Natural killer cell (primary cell): ENCODE measurements at regions not wholly inside any gene's neighbourhood (a gene's known extent, or its start where the extent isn't known, plus 50 kb on each side); places are given as distances from the start of the nearest gene placed in this dataset.

Experiments used
- ATAC-seq, 3 donors: fragments of 150-1000 bp in 2 of 3; fragments of 200-7000 bp in 1 of 3; cut with Tn5 transposase; 1 replicate in 1 of 3; 2 replicates in 2 of 3; pipeline ENCODE4 v1.10.0; 2021; ENCODE audit warnings: mild to moderate bottlenecking in 2 of 3, moderate library complexity in 2 of 3
- DNase-seq, 2 donors: peaks; one replicate each; pipeline versions ENCODE4 v3.0.0 to v3.0.0-alpha.2; 2013 to 2021; ENCODE audit warnings: mixed read lengths in 1 of 2
- H3K27ac ChIP-seq: one replicate; pipeline ENCODE4 v1.5.1; 2013; ENCODE audit warnings: mild to moderate bottlenecking, low read length
- H3K27me3 ChIP-seq: one replicate; pipeline ENCODE4 v1.6.1; 2013; ENCODE audit warnings: low read length; ENCODE audit not compliant: control insufficient read depth, insufficient read depth
- H3K36me3 ChIP-seq: one replicate; pipeline ENCODE4 v1.6.1; 2013; ENCODE audit warnings: low read length; ENCODE audit not compliant: control insufficient read depth, insufficient read depth
- H3K4me1 ChIP-seq: one replicate; pipeline ENCODE4 v1.6.1; 2013; ENCODE audit warnings: low read length; ENCODE audit not compliant: control insufficient read depth, insufficient read depth
- H3K4me3 ChIP-seq: one replicate; pipeline ENCODE4 v1.5.1; 2013; ENCODE audit warnings: low read length
- H3K9me3 ChIP-seq: one replicate; pipeline ENCODE4 v1.6.1; 2013; ENCODE audit warnings: low read length; ENCODE audit not compliant: control insufficient read depth, insufficient read depth
- H3K27ac Mint-ChIP-seq, 2 donors: one replicate each; pipeline ENCODE4 v1.8.0; 2022; ENCODE audit warnings: mild to moderate bottlenecking in 2 of 2, mixed read lengths in 2 of 2, moderate library complexity in 1 of 2
- H3K27me3 Mint-ChIP-seq, 2 donors: one replicate each; pipeline ENCODE4 v1.8.0; 2022; ENCODE audit warnings: low read depth in 2 of 2, mixed read lengths in 2 of 2
- H3K36me3 Mint-ChIP-seq: one replicate; pipeline ENCODE4 v1.8.0; 2022; ENCODE audit warnings: mixed read lengths
- H3K4me1 Mint-ChIP-seq, 2 donors: one replicate each; pipeline ENCODE4 v1.8.0; 2022; ENCODE audit warnings: mixed read lengths in 2 of 2
- H3K4me3 Mint-ChIP-seq: one replicate; pipeline ENCODE4 v1.8.0; 2022; ENCODE audit warnings: mild to moderate bottlenecking, moderate library complexity, mixed read lengths
- H3K9me3 Mint-ChIP-seq, 2 donors: one replicate each; pipeline ENCODE4 v1.8.0; 2022; ENCODE audit warnings: mixed read lengths in 2 of 2
- WGBS: methylation state at CpG from one replicate; pipeline ENCODE4 v1.1.7; 2013; ENCODE audit warnings: missing lambda C conversion rate; ENCODE audit not compliant: insufficient coverage; 5-methylcytosine and 5-hydroxymethylcytosine counted together
- intact Hi-C: fragments of 100-400 bp; cut with micrococcal nuclease; formaldehyde crosslinking; loops from one replicate; pipeline ENCODE4 v1.14.2; 2022
- TF ChIP-seq, protein P1 (sequence below): fragments of 200-600 bp; IDR thresholded peaks from one replicate; pipeline ENCODE4 v1.8.0; 2022; ENCODE audit warnings: antibody characterized with exemption

DNA sequence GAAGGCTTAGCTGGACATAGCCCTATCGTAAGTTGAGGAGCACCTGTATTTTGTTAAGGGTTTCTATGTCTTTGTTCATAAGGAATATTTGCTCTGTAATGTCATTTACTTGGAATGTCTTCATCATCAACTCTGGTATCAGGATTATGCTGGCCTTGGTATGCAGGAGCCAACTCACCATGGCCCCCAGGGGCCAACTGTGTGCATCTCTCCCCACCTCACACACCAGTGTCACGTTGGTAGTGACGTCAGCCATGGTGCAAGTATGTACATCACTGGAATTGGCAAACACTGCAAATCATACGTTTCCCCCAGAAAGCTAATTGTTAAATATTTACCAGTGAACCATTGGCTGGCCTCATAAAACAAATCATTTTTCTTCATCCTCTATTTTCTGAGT, 70.8 kb downstream of the YTHDF1 start:
- no peaks in the 10 kb centered on the region for H3K36me3 ChIP-seq
- intact Hi-C loops: no loop called here
- TF ChIP-seq, protein P1, sequence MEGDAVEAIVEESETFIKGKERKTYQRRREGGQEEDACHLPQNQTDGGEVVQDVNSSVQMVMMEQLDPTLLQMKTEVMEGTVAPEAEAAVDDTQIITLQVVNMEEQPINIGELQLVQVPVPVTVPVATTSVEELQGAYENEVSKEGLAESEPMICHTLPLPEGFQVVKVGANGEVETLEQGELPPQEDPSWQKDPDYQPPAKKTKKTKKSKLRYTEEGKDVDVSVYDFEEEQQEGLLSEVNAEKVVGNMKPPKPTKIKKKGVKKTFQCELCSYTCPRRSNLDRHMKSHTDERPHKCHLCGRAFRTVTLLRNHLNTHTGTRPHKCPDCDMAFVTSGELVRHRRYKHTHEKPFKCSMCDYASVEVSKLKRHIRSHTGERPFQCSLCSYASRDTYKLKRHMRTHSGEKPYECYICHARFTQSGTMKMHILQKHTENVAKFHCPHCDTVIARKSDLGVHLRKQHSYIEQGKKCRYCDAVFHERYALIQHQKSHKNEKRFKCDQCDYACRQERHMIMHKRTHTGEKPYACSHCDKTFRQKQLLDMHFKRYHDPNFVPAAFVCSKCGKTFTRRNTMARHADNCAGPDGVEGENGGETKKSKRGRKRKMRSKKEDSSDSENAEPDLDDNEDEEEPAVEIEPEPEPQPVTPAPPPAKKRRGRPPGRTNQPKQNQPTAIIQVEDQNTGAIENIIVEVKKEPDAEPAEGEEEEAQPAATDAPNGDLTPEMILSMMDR: no peak
- Mint-ChIP-seq H3K27ac (no peak overlapping the region), H3K36me3 (no peaks in the 10 kb centered on the region), H3K4me3 (no peak overlapping the region), H3K9me3 (peaks cover 0 to 4% of the 10 kb centered on the region in 2 donors), H3K4me1 (no peaks in the 10 kb centered on the region), H3K27me3 (peaks cover 37 to 42% of the 10 kb centered on the region in 2 donors)
- no peak overlapping the region for H3K4me3 ChIP-seq
- H3K27ac ChIP-seq: no peak overlapping the region
- ATAC-seq: no peak
- 82% methylated on average over 4 of the region's 4 CpGs for WGBS
- peaks cover 8% of the 10 kb centered on the region for H3K27me3 ChIP-seq
- H3K4me1 ChIP-seq: no peaks in the 10 kb centered on the region
- peaks cover 3% of the 10 kb centered on the region for H3K9me3 ChIP-seq
- no peak for DNase-seq

DNA sequence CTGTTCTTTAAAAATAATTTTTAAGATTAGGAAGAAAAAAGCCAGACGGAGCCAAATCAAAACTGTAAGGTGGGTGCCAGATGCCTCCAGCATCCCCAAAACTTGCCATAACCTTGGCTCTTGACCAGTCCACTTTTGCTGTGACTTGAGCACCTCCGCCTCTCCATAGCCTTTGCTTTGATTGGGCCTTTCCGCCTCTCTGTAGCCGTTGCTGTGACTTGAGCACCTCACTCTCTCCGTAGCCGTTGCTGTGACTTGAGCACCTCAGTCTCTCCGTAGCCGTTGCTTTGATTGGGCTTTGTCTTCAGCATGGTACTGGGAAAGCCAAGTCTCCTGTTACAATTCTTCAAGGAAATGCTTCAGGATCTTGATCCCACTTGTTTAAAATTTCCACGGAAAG, 73.0 kb downstream of the YTHDF1 start:
- DNase-seq: no peak
- no peaks in the 10 kb centered on the region for H3K36me3 Mint-ChIP-seq
- intact Hi-C loops: no loop called here
- H3K4me1 ChIP-seq: no peaks in the 10 kb centered on the region
- no peak overlapping the region for H3K27ac ChIP-seq
- H3K27ac Mint-ChIP-seq: no peak overlapping the region
- H3K9me3 ChIP-seq: no peaks in the 10 kb centered on the region
- H3K27me3 ChIP-seq: peaks cover 8% of the 10 kb centered on the region
- H3K4me3 ChIP-seq: no peak overlapping the region
- WGBS: 90% methylated on average over 9 of the region's 9 CpGs
- no peaks in the 10 kb centered on the region for H3K4me1 Mint-ChIP-seq
- H3K27me3 Mint-ChIP-seq: peaks cover 22 to 25% of the 10 kb centered on the region in 2 donors
- no peak overlapping the region for H3K4me3 Mint-ChIP-seq
- H3K36me3 ChIP-seq: no peaks in the 10 kb centered on the region
- TF ChIP-seq, protein P1: no peak
- H3K9me3 Mint-ChIP-seq: peaks cover 0 to 2% of the 10 kb centered on the region in 2 donors
- ATAC-seq: no peak

DNA sequence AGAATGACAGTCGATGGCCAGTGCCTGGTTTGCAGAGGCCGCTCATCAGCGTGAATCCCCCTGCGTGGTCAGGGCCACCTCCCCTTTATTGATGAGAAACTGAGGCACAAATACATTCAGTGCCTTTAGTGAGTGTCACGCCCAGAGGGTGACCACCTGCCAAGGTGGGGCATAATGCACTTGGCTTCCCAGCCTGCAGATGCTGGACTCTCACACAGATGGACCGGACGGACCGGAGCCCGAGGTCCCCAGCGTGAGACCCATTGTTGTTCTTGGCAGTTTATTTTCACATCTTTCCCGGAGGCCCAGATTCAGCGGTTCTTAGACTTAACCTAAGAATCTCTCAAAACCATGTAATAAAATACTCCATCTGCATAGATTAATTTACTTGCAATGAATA, 74.4 kb downstream of the YTHDF1 start:
- Mint-ChIP-seq H3K27me3 (peaks cover 13 to 14% of the 10 kb centered on the region in 2 donors), H3K9me3 (no peaks in the 10 kb centered on the region), H3K4me1 (no peaks in the 10 kb centered on the region), H3K4me3 (no peak overlapping the region), H3K36me3 (no peaks in the 10 kb centered on the region), H3K27ac (no peak overlapping the region)
- ATAC-seq: no peak
- WGBS: 84% methylated on average over 12 of the region's 12 CpGs
- TF ChIP-seq, protein P1: no peak
- no peaks in the 10 kb centered on the region for H3K36me3 ChIP-seq
- no peak for DNase-seq
- no peak overlapping the region for H3K4me3 ChIP-seq
- intact Hi-C loops: no loop called here
- no peaks in the 10 kb centered on the region for H3K9me3 ChIP-seq
- H3K27me3 ChIP-seq: peaks cover under 1% of the 10 kb centered on the region
- no peak overlapping the region for H3K27ac ChIP-seq
- H3K4me1 ChIP-seq: no peaks in the 10 kb centered on the region
